IPS-NIHi11 (cell line): ENCODE measurements at regions not wholly inside any gene's neighbourhood (a gene's known extent, or its start where the extent isn't known, plus 50 kb on each side); places are given as distances from the start of the nearest gene placed in this dataset.
A peak's percentile ranks its signal among the peaks of the same experiment; 100 is the strongest.

Experiments
- DNase-seq: peaks from one replicate; pipeline ENCODE4 v3.0.0; 2012; ENCODE audit warnings: mixed read lengths, low spot score

- DNase-seq = no peak
Observed at GRCh38 chr6:44559486-44560270, 172.2 kb downstream of the CDC5L start.

- DNase-seq = no peak
Observed at GRCh38 chr6:44560458-44561059, 173.1 kb downstream of the CDC5L start.

- peak; percentile 17 for DNase-seq
Observed at GRCh38 chr6:44561060-44561623, 173.6 kb downstream of the CDC5L start.

- no peak for DNase-seq
Observed at GRCh38 chr6:44561832-44562665, 174.5 kb downstream of the CDC5L start.

GRCh38 chr6:44563397-44563796, 175.9 kb downstream of the CDC5L start:
- DNase-seq = no peak

GRCh38 chr6:44564906-44565524, 177.5 kb downstream of the CDC5L start:
- DNase-seq = no peak

- DNase-seq = no peak
Observed at GRCh38 chr6:44567406-44567805, 179.9 kb downstream of the CDC5L start.

- DNase-seq = no peak
Observed at GRCh38 chr6:44569131-44569530, 181.6 kb downstream of the CDC5L start.

- no peak for DNase-seq
Observed at GRCh38 chr6:44569931-44570385, 182.5 kb downstream of the CDC5L start.

- DNase-seq = no peak
Observed at GRCh38 chr6:44571510-44571909, 184.0 kb downstream of the CDC5L start.

GRCh38 chr6:44572346-44572745, 184.8 kb downstream of the CDC5L start:
- DNase-seq = no peak

GRCh38 chr6:44575644-44576043, 188.1 kb downstream of the CDC5L start:
- DNase-seq = no peak

- no peak for DNase-seq
Observed at GRCh38 chr6:44576132-44576631, 188.7 kb downstream of the CDC5L start.

GRCh38 chr6:44580901-44581300, 193.4 kb downstream of the CDC5L start:
- DNase-seq = no peak

GRCh38 chr6:44582930-44583329, 195.4 kb downstream of the CDC5L start:
- no peak for DNase-seq

GRCh38 chr6:44590471-44590870, 203.0 kb downstream of the CDC5L start:
- no peak for DNase-seq

GRCh38 chr6:44593539-44593944, 206.0 kb downstream of the CDC5L start:
- DNase-seq = peak; percentile 78

GRCh38 chr6:44594481-44594880, 207.0 kb downstream of the CDC5L start:
- peak; percentile 20 for DNase-seq

GRCh38 chr6:44598679-44599078, 211.2 kb downstream of the CDC5L start:
- DNase-seq = no peak

GRCh38 chr6:44599672-44600071, 212.2 kb downstream of the CDC5L start:
- DNase-seq = no peak

GRCh38 chr6:44603044-44603686, 215.7 kb downstream of the CDC5L start:
- DNase-seq = no peak
